ENCODE measurements at regions not wholly inside any gene's neighbourhood (a gene's known extent, or its start where the extent isn't known, plus 50 kb on each side); places are given as distances from the start of the nearest gene placed in this dataset.

DNA sequence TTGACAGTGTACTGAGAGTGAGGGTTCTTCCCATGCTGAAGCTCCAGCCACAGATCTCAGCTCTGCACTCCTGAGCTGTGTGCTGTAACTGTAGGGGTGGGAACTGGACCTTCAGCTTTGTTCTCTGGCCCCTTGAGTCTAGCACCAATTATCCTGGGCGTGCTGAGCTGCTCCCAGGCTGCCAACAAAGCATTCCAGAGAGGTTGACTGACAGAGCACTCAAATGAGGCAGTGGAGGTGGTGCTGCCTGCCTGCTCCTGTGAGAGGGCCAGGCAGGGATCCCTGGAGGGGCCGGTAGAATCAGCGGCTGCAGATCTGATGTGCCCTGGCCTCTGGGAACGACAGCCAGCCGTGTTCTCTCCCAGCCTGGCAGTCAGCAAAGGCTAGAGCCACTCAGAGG, 375.7 kb upstream of the AADAT start:
- TF ChIP-seq, protein P1, sequence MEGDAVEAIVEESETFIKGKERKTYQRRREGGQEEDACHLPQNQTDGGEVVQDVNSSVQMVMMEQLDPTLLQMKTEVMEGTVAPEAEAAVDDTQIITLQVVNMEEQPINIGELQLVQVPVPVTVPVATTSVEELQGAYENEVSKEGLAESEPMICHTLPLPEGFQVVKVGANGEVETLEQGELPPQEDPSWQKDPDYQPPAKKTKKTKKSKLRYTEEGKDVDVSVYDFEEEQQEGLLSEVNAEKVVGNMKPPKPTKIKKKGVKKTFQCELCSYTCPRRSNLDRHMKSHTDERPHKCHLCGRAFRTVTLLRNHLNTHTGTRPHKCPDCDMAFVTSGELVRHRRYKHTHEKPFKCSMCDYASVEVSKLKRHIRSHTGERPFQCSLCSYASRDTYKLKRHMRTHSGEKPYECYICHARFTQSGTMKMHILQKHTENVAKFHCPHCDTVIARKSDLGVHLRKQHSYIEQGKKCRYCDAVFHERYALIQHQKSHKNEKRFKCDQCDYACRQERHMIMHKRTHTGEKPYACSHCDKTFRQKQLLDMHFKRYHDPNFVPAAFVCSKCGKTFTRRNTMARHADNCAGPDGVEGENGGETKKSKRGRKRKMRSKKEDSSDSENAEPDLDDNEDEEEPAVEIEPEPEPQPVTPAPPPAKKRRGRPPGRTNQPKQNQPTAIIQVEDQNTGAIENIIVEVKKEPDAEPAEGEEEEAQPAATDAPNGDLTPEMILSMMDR (conservative IDR thresholded peaks at IDR 0.05; ENCODE audit: low read depth, low read length) = no peak
- TF ChIP-seq EZH2 (IDR thresholded peaks at IDR 0.05; ENCODE audit: low read length, unreplicated experiment) = no peak
